GM23338 (cell line): ENCODE measurements at regions not wholly inside any gene's neighbourhood (a gene's known extent, or its start where the extent isn't known, plus 50 kb on each side); places are given as distances from the start of the nearest gene placed in this dataset.

Source experiments
- ATAC-seq: fragments of 200-7000 bp; cut with Tn5 transposase; 3 replicates; pipeline ENCODE4 v1.9.1; 2020
- DNase-seq: peaks from one replicate; pipeline ENCODE4 v3.0.0-alpha.2; 2015; ENCODE audit warnings: low spot score
- H2AFZ ChIP-seq: fragments of 200-600 bp; sonication (generic); 2 replicates; pipeline ENCODE4 v1.8.0; 2016; ENCODE audit warnings: antibody characterized with exemption, mild to moderate bottlenecking, moderate library complexity
- H3F3A ChIP-seq: fragments of 200-600 bp; sonication (generic); replicated peaks from 2 replicates; pipeline ENCODE4 v1.8.0; 2017; ENCODE audit warnings: antibody characterized with exemption, mixed run types, low read depth
- H3K27ac ChIP-seq: fragments of 200-600 bp; sonication (generic); 2 replicates; pipeline ENCODE4 v1.6.1; 2016; ENCODE audit warnings: low read depth
- H3K27me3 ChIP-seq: fragments of 200-600 bp; sonication (generic); 2 replicates; pipeline ENCODE4 v1.8.0; 2016; ENCODE audit warnings: mild to moderate bottlenecking, mixed run types, moderate library complexity; ENCODE audit not compliant: insufficient read depth
- H3K36me3 ChIP-seq: fragments of 200-600 bp; sonication (generic); 2 replicates; pipeline ENCODE4 v1.8.0; 2016; ENCODE audit warnings: mild to moderate bottlenecking; ENCODE audit not compliant: insufficient read depth
- H3K4me1 ChIP-seq: fragments of 200-600 bp; sonication (generic); 2 replicates; pipeline ENCODE4 v1.8.0; 2016; ENCODE audit warnings: mild to moderate bottlenecking, moderate library complexity; ENCODE audit not compliant: insufficient read depth
- H3K4me2 ChIP-seq: fragments of 200-600 bp; sonication (generic); 2 replicates; pipeline ENCODE4 v1.7.1; 2017; ENCODE audit warnings: mixed run types
- H3K4me3 ChIP-seq: fragments of 200-600 bp; sonication (generic); 2 replicates; pipeline ENCODE4 v1.6.1; 2016; ENCODE audit warnings: mixed run types
- H3K79me2 ChIP-seq: fragments of 200-600 bp; sonication (generic); replicated peaks from 2 replicates; pipeline ENCODE4 v1.8.0; 2017; ENCODE audit warnings: mild to moderate bottlenecking; ENCODE audit not compliant: insufficient read depth
- H3K9me2 ChIP-seq: fragments of 200-600 bp; sonication (generic); 2 replicates; pipeline ENCODE4 v1.8.0; 2017; ENCODE audit not compliant: insufficient read depth
- H4K20me1 ChIP-seq: fragments of 200-600 bp; sonication (generic); replicated peaks from 2 replicates; pipeline ENCODE4 v1.8.0; 2017; ENCODE audit warnings: mild to moderate bottlenecking; ENCODE audit not compliant: insufficient read depth
- H3K27ac Mint-ChIP-seq: 2 replicates; pipeline ENCODE4 v1.8.0; 2020; ENCODE audit warnings: inconsistent platforms, mild to moderate bottlenecking, moderate library complexity, mixed read lengths
- H3K27me3 Mint-ChIP-seq: 3 replicates; pipeline ENCODE4 v1.8.0; 2022; ENCODE audit warnings: low read depth, mild to moderate bottlenecking, moderate library complexity, mixed read lengths, inconsistent platforms; ENCODE audit not compliant: insufficient read depth, poor library complexity
- H3K36me3 Mint-ChIP-seq: 3 replicates; pipeline ENCODE4 v1.8.0; 2021; ENCODE audit warnings: low read depth, mild to moderate bottlenecking, inconsistent platforms, moderate library complexity, mixed read lengths
- H3K4me1 Mint-ChIP-seq: 3 replicates; pipeline ENCODE4 v1.8.0; 2020; ENCODE audit warnings: mild to moderate bottlenecking, inconsistent platforms, mixed read lengths
- H3K4me3 Mint-ChIP-seq: 3 replicates; pipeline ENCODE4 v1.8.0; 2021; ENCODE audit warnings: moderate library complexity, mild to moderate bottlenecking, inconsistent platforms, mixed read lengths
- H3K9me3 Mint-ChIP-seq: 3 replicates; pipeline ENCODE4 v1.8.0; 2020; ENCODE audit warnings: moderate library complexity, mild to moderate bottlenecking, inconsistent platforms, mixed read lengths
- CREB1 ChIP-seq: fragments of 250-450 bp; sonication (Bioruptor Pico); IDR thresholded peaks from 2 replicates; pipeline ENCODE4 v1.5.0; 2020; ENCODE audit warnings: low read depth, mild to moderate bottlenecking, moderate library complexity
- CTCF ChIP-seq, 2 experiments: fragments of 200-600 bp in 1 of 2; sonication (generic) in 1 of 2; conservative IDR thresholded peaks; 2 replicates each; pipeline versions ENCODE4 v1.5.1 to v1.6.1; 2016 to 2017; ENCODE audit warnings: antibody characterized with exemption in 2 of 2, low read depth in 2 of 2, mild to moderate bottlenecking in 2 of 2, moderate library complexity in 1 of 2
- EZH2 ChIP-seq: fragments of 200-600 bp; sonication (generic); IDR thresholded peaks from one replicate; pipeline ENCODE4 v1.8.0; 2017; ENCODE audit warnings: antibody characterized with exemption, mild to moderate bottlenecking, low read depth; ENCODE audit not compliant: unreplicated experiment
- EZH2phosphoT487 ChIP-seq: fragments of 200-600 bp; sonication (generic); IDR thresholded peaks from one replicate; pipeline ENCODE4 v1.8.1; 2018; ENCODE audit warnings: antibody characterized with exemption; ENCODE audit not compliant: unreplicated experiment
- NANOG ChIP-seq: IDR thresholded peaks from 2 replicates; pipeline ENCODE4 v1.6.1; 2016; ENCODE audit warnings: antibody characterized with exemption, borderline replicate concordance
- POLR2AphosphoS5 ChIP-seq: IDR thresholded peaks from 2 replicates; pipeline ENCODE4 v1.6.1; 2016; ENCODE audit warnings: antibody characterized with exemption, low read depth
- STAT1 ChIP-seq: IDR thresholded peaks from one replicate; pipeline ENCODE4 v1.6.1; 2016; ENCODE audit warnings: antibody characterized with exemption; ENCODE audit not compliant: unreplicated experiment
- ZNF331 ChIP-seq: fragments of 250-450 bp; sonication (Bioruptor Pico); IDR thresholded peaks from 2 replicates; pipeline ENCODE4 v1.5.0; 2020; ENCODE audit warnings: low read depth, mild to moderate bottlenecking, moderate library complexity
- ZNF462 ChIP-seq: fragments of 250-450 bp; sonication (Bioruptor Pico); IDR thresholded peaks from 2 replicates; pipeline ENCODE4 v1.5.0; 2020; ENCODE audit warnings: mild to moderate bottlenecking, moderate library complexity
- TF ChIP-seq, protein P1 (sequence below): IDR thresholded peaks from 2 replicates; pipeline ENCODE4 v1.6.1; 2016; ENCODE audit warnings: antibody characterized with exemption

- TF ChIP-seq EZH2phosphoT487, result no peak
- TF ChIP-seq ZNF331 (CRISPR knock-in tag), result no peak
- no peak for TF ChIP-seq POLR2AphosphoS5
- TF ChIP-seq NANOG, result no peak
- no peak for TF ChIP-seq ZNF462 (CRISPR knock-in tag)
- Histone ChIP-seq H3K36me3 (no peaks in the 10 kb centered on the region), H2AFZ (no peak overlapping the region), H3K79me2 (no peaks in the 10 kb centered on the region), H3K4me3 (no peak overlapping the region), H3K4me2 (no peak overlapping the region), H3K27me3 (no peaks in the 10 kb centered on the region), H3F3A (no peaks in the 10 kb centered on the region), H3K9me2 (no peaks in the 10 kb centered on the region; the same call in 1 of the 2 replicates), H4K20me1 (no peaks in the 10 kb centered on the region), H3K4me1 (no peaks in the 10 kb centered on the region), H3K27ac (no peak overlapping the region)
- Mint-ChIP-seq H3K4me1 (no peaks in the 10 kb centered on the region), H3K27ac (no peak overlapping the region), H3K27me3 (no peaks in the 10 kb centered on the region), H3K36me3 (no peaks in the 10 kb centered on the region), H3K4me3 (no peak overlapping the region), H3K9me3 (no peaks in the 10 kb centered on the region)
- DNase-seq, result no peak
- no peak for ATAC-seq
These were observed 260.8 kb upstream of the POU2AF2 start for GRCh38 chr11:110984693-110985092.

- Histone ChIP-seq H3K9me2 (no peaks in the 10 kb centered on the region; the same call in 1 of the 2 replicates), H3K79me2 (no peaks in the 10 kb centered on the region), H4K20me1 (no peaks in the 10 kb centered on the region), H3K27me3 (no peaks in the 10 kb centered on the region), H3F3A (no peaks in the 10 kb centered on the region), H3K4me1 (no peaks in the 10 kb centered on the region), H2AFZ (peak overlapping the region; percentile 24; the same call in 1 of the 2 replicates), H3K36me3 (no peaks in the 10 kb centered on the region), H3K27ac (no peak overlapping the region), H3K4me2 (no peak overlapping the region), H3K4me3 (no peak overlapping the region)
- ATAC-seq (no peak), DNase-seq (no peak)
- no peak overlapping the region for H3K4me3 Mint-ChIP-seq
- H3K4me1 Mint-ChIP-seq, result no peaks in the 10 kb centered on the region
- no peaks in the 10 kb centered on the region for H3K36me3 Mint-ChIP-seq
- peaks cover 4% of the 10 kb centered on the region; the same call in 1 of the 3 replicates for H3K9me3 Mint-ChIP-seq
- H3K27ac Mint-ChIP-seq, result no peak overlapping the region
- no peaks in the 10 kb centered on the region for H3K27me3 Mint-ChIP-seq
- no peak for TF ChIP-seq CREB1
- TF ChIP-seq, protein P1, sequence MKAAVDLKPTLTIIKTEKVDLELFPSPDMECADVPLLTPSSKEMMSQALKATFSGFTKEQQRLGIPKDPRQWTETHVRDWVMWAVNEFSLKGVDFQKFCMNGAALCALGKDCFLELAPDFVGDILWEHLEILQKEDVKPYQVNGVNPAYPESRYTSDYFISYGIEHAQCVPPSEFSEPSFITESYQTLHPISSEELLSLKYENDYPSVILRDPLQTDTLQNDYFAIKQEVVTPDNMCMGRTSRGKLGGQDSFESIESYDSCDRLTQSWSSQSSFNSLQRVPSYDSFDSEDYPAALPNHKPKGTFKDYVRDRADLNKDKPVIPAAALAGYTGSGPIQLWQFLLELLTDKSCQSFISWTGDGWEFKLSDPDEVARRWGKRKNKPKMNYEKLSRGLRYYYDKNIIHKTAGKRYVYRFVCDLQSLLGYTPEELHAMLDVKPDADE, result no peak
- no peak for TF ChIP-seq POLR2AphosphoS5
- TF ChIP-seq EZH2, result no peak
- TF ChIP-seq CTCF (conservative IDR thresholded peaks at IDR 0.05; ENCODE audit: low read depth in 2 of 2), result no peak
- no peak for TF ChIP-seq STAT1
These were observed 261.4 kb upstream of the POU2AF2 start for GRCh38 chr11:110984147-110984546.
